ENCODE measurements at regions not wholly inside any gene's neighbourhood (a gene's known extent, or its start where the extent isn't known, plus 50 kb on each side); places are given as distances from the start of the nearest gene placed in this dataset.
A peak's percentile ranks its signal among the peaks of the same experiment; 100 is the strongest.

- no peak for DNase-seq (ENCODE audit: low spot score)
These were observed 117.4 kb downstream of the MAT2B start for GRCh38 chr5:163622799-163623198.

GRCh38 chr5:163623524-163623923 is 118.1 kb downstream of the MAT2B start:
- no peak for DNase-seq (ENCODE audit: low spot score)

- no peak for DNase-seq (ENCODE audit: low spot score)
These were observed 118.6 kb downstream of the MAT2B start for GRCh38 chr5:163623986-163624385.

GRCh38 chr5:163624431-163624830 is 119.0 kb downstream of the MAT2B start:
- no peak for DNase-seq (ENCODE audit: low spot score)

- no peak for DNase-seq (ENCODE audit: low spot score)
These were observed 121.5 kb downstream of the MAT2B start for GRCh38 chr5:163626904-163627434.

GRCh38 chr5:163631856-163632255 is 126.4 kb downstream of the MAT2B start:
- DNase-seq (ENCODE audit: low spot score) = no peak

GRCh38 chr5:163633926-163634460 is 128.6 kb downstream of the MAT2B start:
- no peak for DNase-seq (ENCODE audit: low spot score)

GRCh38 chr5:163635631-163636030 is 130.2 kb downstream of the MAT2B start:
- no peak for DNase-seq (ENCODE audit: low spot score)

- no peak for DNase-seq (ENCODE audit: low spot score)
These were observed 137.5 kb downstream of the MAT2B start for GRCh38 chr5:163642904-163643303.

GRCh38 chr5:163645421-163646416 is 140.3 kb downstream of the MAT2B start:
- DNase-seq (ENCODE audit: low spot score) = no peak

GRCh38 chr5:163649514-163649913 is 144.1 kb downstream of the MAT2B start:
- peak; percentile 51 for DNase-seq (ENCODE audit: low spot score)

GRCh38 chr5:163653526-163653925 is 148.1 kb downstream of the MAT2B start:
- no peak for DNase-seq (ENCODE audit: low spot score)

- DNase-seq (ENCODE audit: low spot score) = no peak
These were observed 153.5 kb downstream of the MAT2B start for GRCh38 chr5:163658702-163659567.

- DNase-seq (ENCODE audit: low spot score) = no peak
These were observed 154.1 kb downstream of the MAT2B start for GRCh38 chr5:163659568-163659902.

GRCh38 chr5:163660486-163660885 is 155.1 kb downstream of the MAT2B start:
- DNase-seq (ENCODE audit: low spot score) = no peak

GRCh38 chr5:163661360-163661759 is 155.9 kb downstream of the MAT2B start:
- DNase-seq (ENCODE audit: low spot score) = no peak

GRCh38 chr5:163670036-163670435 is 164.6 kb downstream of the MAT2B start:
- DNase-seq (ENCODE audit: low spot score) = no peak

- DNase-seq (ENCODE audit: low spot score) = no peak
These were observed 171.7 kb downstream of the MAT2B start for GRCh38 chr5:163677092-163677491.

- DNase-seq (ENCODE audit: low spot score) = no peak
These were observed 176.8 kb downstream of the MAT2B start for GRCh38 chr5:163682234-163682633.

GRCh38 chr5:163687414-163687813 is 182.0 kb downstream of the MAT2B start:
- no peak for DNase-seq (ENCODE audit: low spot score)

GRCh38 chr5:163692091-163692490 is 186.7 kb downstream of the MAT2B start:
- no peak for DNase-seq (ENCODE audit: low spot score)

- peak; percentile 81 for DNase-seq (ENCODE audit: low spot score)
These were observed 190.6 kb downstream of the MAT2B start for GRCh38 chr5:163695830-163696578.

All from SW480 (cell line).